Ascending aorta (tissue), 2 donors: ENCODE measurements at regions not wholly inside any gene's neighbourhood (a gene's known extent, or its start where the extent isn't known, plus 50 kb on each side); places are given as distances from the start of the nearest gene placed in this dataset.

ENCODE experiments used
- DNase-seq, 2 donors: peaks; one replicate each; pipeline ENCODE4 v3.0.0-alpha.2; 2019; ENCODE audit warnings: low spot score in 2 of 2
- H3K27ac ChIP-seq, 2 donors: fragments of 200-600 bp; sonication (generic); one replicate each; pipeline ENCODE4 v1.5.1; 2016 to 2017; ENCODE audit warnings: mild to moderate bottlenecking in 1 of 2
- H3K27me3 ChIP-seq: fragments of 200-600 bp; sonication (generic); one replicate; pipeline ENCODE4 v1.5.1; 2017
- H3K36me3 ChIP-seq, 2 donors: fragments of 200-600 bp; sonication (generic); one replicate each; pipeline ENCODE4 v1.5.1; 2016
- H3K4me1 ChIP-seq, 2 donors: fragments of 200-600 bp; sonication (generic); one replicate each; pipeline ENCODE4 v1.5.1; 2016 to 2017; ENCODE audit warnings: mild to moderate bottlenecking in 1 of 2
- H3K4me3 ChIP-seq, 2 donors: fragments of 200-600 bp; sonication (generic); one replicate each; pipeline ENCODE4 v1.5.1; 2016 to 2017; ENCODE audit warnings: mild to moderate bottlenecking in 1 of 2
- H3K9me3 ChIP-seq, 2 donors: fragments of 200-600 bp; sonication (generic); one replicate each; pipeline ENCODE4 v1.5.1; 2016
- CTCF ChIP-seq, 3 experiments: fragments of 200-600 bp in 2 of 3; fragments of 450-650 bp in 1 of 3; sonication (generic) in 2 of 3; IDR thresholded peaks; one replicate each; pipeline ENCODE4 v1.5.1; 2016 to 2019; ENCODE audit warnings: antibody characterized with exemption in 3 of 3, mild to moderate bottlenecking in 1 of 3, moderate library complexity in 1 of 3
- intact Hi-C: fragments of 100-400 bp; cut with DNase I; formaldehyde crosslinking; loops from one replicate; pipeline ENCODE4 v1.15.1; 2023

GRCh38 chr14:104425171-104425681 is 154.3 kb upstream of the C14orf180 start:
- H3K27ac ChIP-seq: no peak overlapping the region
- no peaks in the 10 kb centered on the region for H3K9me3 ChIP-seq
- no peak for DNase-seq
- intact Hi-C loops: no loop called here
- H3K4me3 ChIP-seq: no peak overlapping the region
- H3K36me3 ChIP-seq: no peaks in the 10 kb centered on the region
- H3K27me3 ChIP-seq: no peaks in the 10 kb centered on the region
- no peak for TF ChIP-seq CTCF (IDR thresholded peaks at IDR 0.05)
- H3K4me1 ChIP-seq: no peaks in the 10 kb centered on the region

DNA sequence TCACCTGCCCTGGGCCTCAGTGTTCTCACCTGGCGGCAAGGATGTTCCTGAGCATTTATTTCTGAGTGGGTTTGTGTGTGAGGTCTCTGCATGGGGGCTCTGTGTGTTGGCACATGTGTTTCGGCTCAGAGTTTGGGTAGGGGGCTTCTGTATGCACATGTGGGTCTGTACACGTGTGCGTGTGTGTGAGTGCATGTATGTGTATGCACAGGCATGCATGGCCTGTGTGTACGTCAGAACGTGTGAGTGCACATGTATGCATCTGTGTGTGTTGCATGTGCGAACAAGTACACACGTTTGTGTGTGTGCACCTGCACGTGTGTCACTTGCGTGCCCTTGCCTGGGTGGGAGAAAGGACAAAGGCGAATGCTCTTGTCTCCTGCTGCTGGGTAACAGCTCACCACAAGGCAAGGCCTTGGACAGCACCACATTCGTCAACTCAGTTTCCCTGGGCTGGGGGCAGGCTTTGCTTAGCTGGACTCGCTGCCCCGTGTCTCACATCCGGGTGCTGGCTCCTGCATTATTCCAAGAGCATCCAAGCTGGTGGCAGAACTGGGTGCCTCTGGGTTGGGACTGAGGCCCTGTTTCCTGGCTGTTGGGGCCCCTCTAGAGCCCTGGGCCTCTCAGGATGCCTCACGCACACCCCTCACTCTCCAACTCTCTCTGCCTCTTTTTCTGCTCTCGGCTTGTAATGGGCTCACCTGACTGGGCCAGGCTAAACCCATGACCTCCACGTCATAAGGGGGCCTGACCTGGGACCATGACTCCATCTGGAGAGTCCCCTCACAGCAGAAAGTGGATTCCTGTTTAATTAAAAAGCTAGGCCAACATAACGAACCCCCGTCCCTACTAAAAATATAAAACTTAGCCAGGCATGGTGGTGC is 153.6 kb upstream of the C14orf180 start:
- intact Hi-C loops: no loop called here
- no peak for TF ChIP-seq CTCF (IDR thresholded peaks at IDR 0.05)
- Histone ChIP-seq H3K4me3 (no peak overlapping the region), H3K9me3 (no peaks in the 10 kb centered on the region), H3K27ac (no peak overlapping the region), H3K36me3 (no peaks in the 10 kb centered on the region), H3K27me3 (no peaks in the 10 kb centered on the region), H3K4me1 (no peaks in the 10 kb centered on the region)
- no peak for DNase-seq

DNA sequence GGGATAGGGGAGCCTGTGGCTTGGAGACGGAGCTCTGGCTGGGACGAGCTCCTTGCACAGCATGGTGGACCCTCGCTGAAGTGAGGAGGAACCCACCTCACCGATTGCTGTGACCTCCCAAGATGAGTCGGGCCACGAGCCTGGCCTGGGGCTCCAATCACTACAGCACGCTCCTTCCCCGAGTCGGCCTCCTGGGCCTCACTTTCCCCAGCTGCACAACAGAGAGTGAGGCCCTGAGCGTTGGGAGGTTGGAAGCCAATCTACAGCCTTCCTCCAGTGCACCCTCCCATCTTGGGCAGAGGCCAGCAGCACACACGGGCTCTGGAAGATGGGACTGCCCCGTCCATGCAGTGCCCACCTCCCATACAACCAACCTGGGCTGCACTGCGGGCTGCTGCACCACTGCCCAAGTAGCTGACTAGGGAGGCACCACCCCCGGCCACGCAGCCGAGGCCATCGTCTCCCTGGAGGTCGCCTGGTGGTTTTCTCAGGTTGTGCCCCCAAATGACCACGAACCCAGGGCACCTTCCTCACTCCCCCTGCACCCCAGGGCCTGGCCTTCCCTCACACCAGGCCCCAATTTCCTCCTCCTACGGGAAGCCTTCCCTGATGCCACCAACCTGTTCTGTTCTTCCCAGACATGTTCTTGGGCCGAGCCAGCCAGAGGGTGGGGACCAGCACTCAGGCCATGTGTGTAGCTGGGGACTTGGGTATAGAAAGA is 152.3 kb upstream of the C14orf180 start:
- intact Hi-C loops: no loop called here
- Histone ChIP-seq H3K27ac (no peak overlapping the region), H3K4me3 (no peak overlapping the region), H3K4me1 (no peaks in the 10 kb centered on the region), H3K9me3 (no peaks in the 10 kb centered on the region), H3K36me3 (no peaks in the 10 kb centered on the region), H3K27me3 (no peaks in the 10 kb centered on the region)
- TF ChIP-seq CTCF (IDR thresholded peaks at IDR 0.05): no peak
- DNase-seq: peak in 1 of 2 donors; percentile 42

GRCh38 chr14:104428333-104428851 is 151.2 kb upstream of the C14orf180 start:
- Histone ChIP-seq H3K9me3 (no peaks in the 10 kb centered on the region), H3K36me3 (no peaks in the 10 kb centered on the region), H3K4me3 (no peak overlapping the region), H3K27me3 (no peaks in the 10 kb centered on the region), H3K4me1 (no peaks in the 10 kb centered on the region), H3K27ac (no peak overlapping the region)
- TF ChIP-seq CTCF (IDR thresholded peaks at IDR 0.05): no peak
- intact Hi-C loops: no loop called here
- DNase-seq: no peak

DNA sequence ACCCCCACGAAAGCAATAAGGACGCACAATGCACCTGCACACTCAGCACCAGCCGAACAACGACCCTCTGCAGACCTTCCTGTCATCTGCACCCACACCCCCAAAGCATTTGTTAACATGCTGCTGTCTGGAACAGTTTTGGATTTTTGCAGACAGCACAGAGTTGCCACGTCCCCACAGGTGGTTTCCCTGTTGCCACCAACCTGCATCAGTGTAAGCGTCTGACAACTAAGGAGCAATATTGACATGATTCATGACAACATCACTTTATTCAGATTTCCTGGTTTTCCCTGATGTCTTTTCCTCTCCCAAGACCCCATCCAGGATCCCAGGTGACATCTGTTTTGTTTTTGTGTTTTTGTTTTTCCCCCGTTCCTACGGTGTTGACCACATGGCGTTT is 150.7 kb upstream of the C14orf180 start:
- Histone ChIP-seq H3K4me1 (no peaks in the 10 kb centered on the region), H3K9me3 (no peaks in the 10 kb centered on the region), H3K27me3 (no peaks in the 10 kb centered on the region), H3K27ac (no peak overlapping the region), H3K36me3 (no peaks in the 10 kb centered on the region), H3K4me3 (no peak overlapping the region)
- TF ChIP-seq CTCF (IDR thresholded peaks at IDR 0.05): no peak
- DNase-seq: no peak
- intact Hi-C loops: no loop called here
